GM19023 (cell line): ENCODE measurements at regions not wholly inside any gene's neighbourhood (a gene's known extent, or its start where the extent isn't known, plus 50 kb on each side); places are given as distances from the start of the nearest gene placed in this dataset.

Experiments used
- ATAC-seq: cut with Tn5 transposase; IDR thresholded peaks from one replicate; pipeline ENCODE4 v1.9.1; 2021; ENCODE audit warnings: mild to moderate bottlenecking, moderate library complexity; ENCODE audit not compliant: unreplicated experiment

DNA sequence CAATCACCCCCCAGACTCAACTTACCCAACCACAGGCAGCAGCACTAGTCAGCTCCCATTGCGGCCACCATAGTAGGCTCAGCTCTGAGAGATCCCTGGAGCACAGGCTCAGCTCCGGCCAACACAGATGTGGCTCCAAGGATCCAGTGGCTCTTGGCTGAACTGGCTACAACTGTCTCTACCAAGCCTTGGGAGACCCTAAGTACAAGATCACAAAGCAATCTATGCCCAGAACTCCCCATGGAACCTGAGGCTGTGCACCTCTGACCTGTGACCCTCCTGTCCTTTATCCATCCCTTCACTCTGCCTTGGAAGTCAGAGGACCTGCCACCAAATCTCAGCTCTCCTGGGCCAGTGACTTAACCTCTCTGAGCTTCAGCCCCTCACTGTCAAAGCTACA, 61.8 kb upstream of the GJB5 start:
- no peak for ATAC-seq

- ATAC-seq = no peak
Measured at GRCh38 chr1:34694383-34694782, 60.5 kb upstream of the GJB5 start.

- no peak for ATAC-seq
Measured at GRCh38 chr1:34695580-34695979, 59.3 kb upstream of the GJB5 start.

DNA sequence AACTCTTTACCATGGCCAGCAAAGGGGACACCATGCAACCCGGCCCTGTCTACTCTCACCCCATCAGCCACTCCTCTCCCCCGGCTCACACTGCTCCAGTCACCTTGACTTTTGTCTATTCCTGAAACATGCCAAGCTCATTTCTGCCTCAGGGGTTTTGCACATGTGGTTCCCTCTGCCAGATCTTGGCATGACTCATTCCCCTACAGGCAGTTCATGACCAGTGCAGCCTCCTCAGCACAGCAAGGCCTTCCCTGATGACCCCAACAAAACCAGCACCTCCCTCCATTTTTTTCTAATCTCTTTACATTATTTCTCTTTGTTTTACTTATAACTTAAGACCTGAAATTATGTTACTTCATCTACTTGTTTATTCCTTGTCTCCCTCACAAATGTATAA, 58.6 kb upstream of the GJB5 start:
- no peak for ATAC-seq

DNA sequence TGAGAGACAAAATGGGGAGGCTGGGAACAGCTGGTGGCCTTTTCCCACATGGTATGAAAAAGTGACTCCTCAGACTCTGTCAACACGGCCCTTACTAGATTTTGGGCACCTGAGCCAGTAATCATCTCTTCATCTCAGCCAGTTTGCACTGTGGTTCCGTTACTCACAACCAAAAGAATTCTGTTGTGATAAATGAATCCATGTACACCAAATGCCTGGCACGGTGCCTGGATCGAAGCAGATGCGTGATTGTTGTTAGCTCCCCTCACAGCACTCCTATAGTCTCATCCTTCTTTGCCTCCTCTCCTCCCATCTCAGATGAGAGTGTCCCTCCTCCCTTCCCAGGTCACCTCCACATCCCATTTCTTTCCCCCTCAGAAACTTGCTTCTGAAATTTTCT, 57.9 kb upstream of the GJB5 start:
- ATAC-seq = no peak

DNA sequence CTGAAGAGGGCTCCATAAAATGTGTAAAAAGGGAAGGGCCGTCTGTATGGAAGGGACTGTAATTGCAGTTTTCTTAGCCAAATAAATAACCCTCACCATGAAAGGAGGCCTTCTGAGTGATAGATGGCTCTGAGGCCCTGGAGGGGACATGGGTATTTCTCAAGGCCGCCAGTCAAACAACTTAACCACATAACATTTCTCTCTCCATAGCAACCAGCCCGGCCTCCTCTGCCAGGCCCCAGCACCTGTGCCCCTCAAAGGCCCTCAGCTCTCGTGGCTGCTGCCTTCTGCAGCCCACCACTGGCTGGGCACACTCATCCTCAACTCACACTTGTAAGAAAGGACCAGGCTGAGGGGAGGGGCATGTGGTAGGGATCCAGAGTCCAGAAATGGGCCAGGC, 57.0 kb upstream of the GJB5 start:
- no peak for ATAC-seq

DNA sequence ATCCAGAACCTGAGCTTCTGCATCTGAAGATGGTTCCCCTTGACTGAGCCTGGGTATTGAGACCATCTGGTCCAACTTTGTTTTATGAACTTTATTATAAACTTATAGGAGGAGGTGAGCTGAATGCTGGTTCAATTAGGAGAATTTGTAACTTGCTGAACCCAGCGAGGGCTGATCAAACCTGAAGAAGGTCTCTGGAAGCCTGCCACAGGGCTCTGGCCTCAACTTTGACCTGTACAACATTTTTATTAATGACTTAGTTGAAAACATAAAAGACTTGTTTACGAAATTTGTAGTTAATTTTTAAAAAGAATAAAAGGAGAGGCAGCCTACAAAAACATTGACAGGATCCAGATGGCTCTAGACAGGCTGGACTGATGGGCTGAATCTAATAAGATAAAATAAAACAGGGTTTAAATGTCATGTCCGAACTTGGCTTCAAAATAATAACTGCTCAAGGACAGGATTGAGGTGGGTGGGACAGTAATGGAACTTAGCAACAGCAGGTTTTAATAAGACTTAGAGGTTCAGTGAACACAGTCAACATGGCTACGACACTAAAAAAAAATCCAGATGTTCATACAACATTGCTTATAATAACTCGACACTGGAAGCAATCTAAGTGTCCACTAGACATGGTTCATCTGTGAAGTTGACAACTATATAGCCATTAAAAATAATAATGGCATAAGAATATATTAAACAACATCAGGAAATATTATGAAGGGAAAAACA, 53.4 kb upstream of the GJB5 start:
- ATAC-seq = no peak
